Islet precursor cell (in vitro differentiated cells): ENCODE measurements at regions not wholly inside any gene's neighbourhood (a gene's known extent, or its start where the extent isn't known, plus 50 kb on each side); places are given as distances from the start of the nearest gene placed in this dataset.

Source experiments
- DNase-seq: peaks from one replicate; pipeline ENCODE4 v3.0.0-alpha.2; 2018

GRCh38 chr3:70840106-70840870, 527.9 kb upstream of the MDFIC2 start:
- DNase-seq, result peak; percentile 72

GRCh38 chr3:70833239-70833960, 521.0 kb upstream of the MDFIC2 start:
- no peak for DNase-seq

GRCh38 chr3:70832834-70833205, 520.4 kb upstream of the MDFIC2 start:
- no peak for DNase-seq

GRCh38 chr3:70832089-70832833, 519.8 kb upstream of the MDFIC2 start:
- DNase-seq, result no peak

- DNase-seq, result no peak
These were observed 516.7 kb upstream of the MDFIC2 start for GRCh38 chr3:70829092-70829491.

- no peak for DNase-seq
These were observed 512.3 kb upstream of the MDFIC2 start for GRCh38 chr3:70824773-70825172.

GRCh38 chr3:70824078-70824477, 511.6 kb upstream of the MDFIC2 start:
- DNase-seq, result no peak

- DNase-seq, result no peak
These were observed 511.2 kb upstream of the MDFIC2 start for GRCh38 chr3:70823622-70824021.

GRCh38 chr3:70822669-70823068, 510.2 kb upstream of the MDFIC2 start:
- DNase-seq, result no peak

- no peak for DNase-seq
These were observed 509.2 kb upstream of the MDFIC2 start for GRCh38 chr3:70821602-70822001.

- DNase-seq, result no peak
These were observed 508.0 kb upstream of the MDFIC2 start for GRCh38 chr3:70820397-70820796.

- no peak for DNase-seq
These were observed 505.7 kb upstream of the MDFIC2 start for GRCh38 chr3:70818145-70818544.

GRCh38 chr3:70816346-70816745, 503.9 kb upstream of the MDFIC2 start:
- DNase-seq, result no peak

- no peak for DNase-seq
These were observed 503.4 kb upstream of the MDFIC2 start for GRCh38 chr3:70815817-70816216.

GRCh38 chr3:70813311-70813710, 500.9 kb upstream of the MDFIC2 start:
- no peak for DNase-seq

GRCh38 chr3:70811880-70812279, 499.4 kb upstream of the MDFIC2 start:
- no peak for DNase-seq

GRCh38 chr3:70808881-70809280, 496.4 kb upstream of the MDFIC2 start:
- DNase-seq, result no peak

- no peak for DNase-seq
These were observed 494.1 kb upstream of the MDFIC2 start for GRCh38 chr3:70806556-70806955.

- DNase-seq, result no peak
These were observed 493.6 kb upstream of the MDFIC2 start for GRCh38 chr3:70806021-70806420.

GRCh38 chr3:70805061-70805889, 492.8 kb upstream of the MDFIC2 start:
- no peak for DNase-seq

- no peak for DNase-seq
These were observed 491.5 kb upstream of the MDFIC2 start for GRCh38 chr3:70803891-70804290.

- DNase-seq, result no peak
These were observed 490.9 kb upstream of the MDFIC2 start for GRCh38 chr3:70803319-70803718.

GRCh38 chr3:70800951-70801350, 488.5 kb upstream of the MDFIC2 start:
- DNase-seq, result no peak
